NT2/D1 (cell line): ENCODE measurements at regions not wholly inside any gene's neighbourhood (a gene's known extent, or its start where the extent isn't known, plus 50 kb on each side); places are given as distances from the start of the nearest gene placed in this dataset.

ENCODE experiments used
- YY1 ChIP-seq: IDR thresholded peaks from 2 replicates; pipeline ENCODE4 v1.6.1; 2011; ENCODE audit not compliant: insufficient read length, insufficient read depth
- ZNF274 ChIP-seq: IDR thresholded peaks from 2 replicates; pipeline ENCODE4 v1.6.1; 2011; ENCODE audit warnings: mild to moderate bottlenecking, low read depth, low read length

GRCh38 chr1:113223040-113223439 is 150.0 kb downstream of the LRIG2 start:
- no peak for TF ChIP-seq ZNF274
- no peak for TF ChIP-seq YY1
